Left ventricle myocardium inferior (tissue), 1 donor: ENCODE measurements at regions not wholly inside any gene's neighbourhood (a gene's known extent, or its start where the extent isn't known, plus 50 kb on each side); places are given as distances from the start of the nearest gene placed in this dataset.

ENCODE experiments used
- DNase-seq: peaks from one replicate; pipeline ENCODE4 v3.0.0-alpha.2; 2020
- H3K27ac ChIP-seq: fragments of 200-600 bp; replicated peaks from 2 replicates; pipeline ENCODE4 v1.8.0; 2021
- H3K27me3 ChIP-seq: fragments of 200-600 bp; 2 replicates; pipeline ENCODE4 v1.8.0; 2021; ENCODE audit warnings: low read depth
- H3K36me3 ChIP-seq: fragments of 200-600 bp; 2 replicates; pipeline ENCODE4 v1.8.0; 2021
- H3K4me1 ChIP-seq: fragments of 200-600 bp; 2 replicates; pipeline ENCODE4 v1.8.0; 2021
- H3K4me3 ChIP-seq: fragments of 200-600 bp; 2 replicates; pipeline ENCODE4 v1.8.0; 2021; ENCODE audit warnings: mild to moderate bottlenecking, moderate library complexity
- H3K9me3 ChIP-seq: fragments of 200-600 bp; replicated peaks from 2 replicates; pipeline ENCODE4 v1.8.0; 2021
- intact Hi-C: fragments of 100-400 bp; cut with micrococcal nuclease; formaldehyde crosslinking; loops from one replicate; pipeline ENCODE4 v1.11.0; 2022
- TF ChIP-seq, protein P1 (sequence below): fragments of 200-600 bp; IDR thresholded peaks from 2 replicates; pipeline ENCODE4 v1.8.0; 2021; ENCODE audit warnings: antibody characterized with exemption, mild to moderate bottlenecking, borderline replicate concordance
- donor health status: DM: no; HTN: yes; CAD: no; lungs with severe emphysema.

DNA sequence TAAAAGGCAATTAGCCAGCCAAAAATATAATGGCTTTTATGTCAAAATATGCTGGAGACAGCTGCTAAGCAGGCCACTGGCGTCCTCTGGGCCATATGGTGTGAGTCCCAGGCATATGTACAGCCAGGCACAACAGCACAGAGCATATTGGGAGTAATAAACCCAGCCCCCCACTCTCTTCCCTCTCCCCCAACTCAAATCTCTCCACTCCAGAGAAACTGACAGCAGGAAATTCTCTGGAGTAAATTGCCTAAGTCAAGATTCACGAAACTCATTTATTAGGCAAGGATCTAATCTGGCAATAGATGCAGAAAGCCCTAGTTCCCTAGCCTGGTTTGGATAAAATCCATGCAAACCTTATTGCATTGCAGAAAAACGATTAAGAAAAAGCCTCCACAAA lies 147.9 kb upstream of the SEL1L start:
- intact Hi-C loops, result no loop called here
- TF ChIP-seq, protein P1, sequence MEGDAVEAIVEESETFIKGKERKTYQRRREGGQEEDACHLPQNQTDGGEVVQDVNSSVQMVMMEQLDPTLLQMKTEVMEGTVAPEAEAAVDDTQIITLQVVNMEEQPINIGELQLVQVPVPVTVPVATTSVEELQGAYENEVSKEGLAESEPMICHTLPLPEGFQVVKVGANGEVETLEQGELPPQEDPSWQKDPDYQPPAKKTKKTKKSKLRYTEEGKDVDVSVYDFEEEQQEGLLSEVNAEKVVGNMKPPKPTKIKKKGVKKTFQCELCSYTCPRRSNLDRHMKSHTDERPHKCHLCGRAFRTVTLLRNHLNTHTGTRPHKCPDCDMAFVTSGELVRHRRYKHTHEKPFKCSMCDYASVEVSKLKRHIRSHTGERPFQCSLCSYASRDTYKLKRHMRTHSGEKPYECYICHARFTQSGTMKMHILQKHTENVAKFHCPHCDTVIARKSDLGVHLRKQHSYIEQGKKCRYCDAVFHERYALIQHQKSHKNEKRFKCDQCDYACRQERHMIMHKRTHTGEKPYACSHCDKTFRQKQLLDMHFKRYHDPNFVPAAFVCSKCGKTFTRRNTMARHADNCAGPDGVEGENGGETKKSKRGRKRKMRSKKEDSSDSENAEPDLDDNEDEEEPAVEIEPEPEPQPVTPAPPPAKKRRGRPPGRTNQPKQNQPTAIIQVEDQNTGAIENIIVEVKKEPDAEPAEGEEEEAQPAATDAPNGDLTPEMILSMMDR, result no peak
- Histone ChIP-seq H3K36me3 (no peaks in the 10 kb centered on the region), H3K4me1 (peaks cover 2% of the 10 kb centered on the region), H3K27ac (no peak overlapping the region), H3K9me3 (no peaks in the 10 kb centered on the region), H3K4me3 (no peak overlapping the region), H3K27me3 (peaks cover 4% of the 10 kb centered on the region)
- DNase-seq, result no peak

DNA sequence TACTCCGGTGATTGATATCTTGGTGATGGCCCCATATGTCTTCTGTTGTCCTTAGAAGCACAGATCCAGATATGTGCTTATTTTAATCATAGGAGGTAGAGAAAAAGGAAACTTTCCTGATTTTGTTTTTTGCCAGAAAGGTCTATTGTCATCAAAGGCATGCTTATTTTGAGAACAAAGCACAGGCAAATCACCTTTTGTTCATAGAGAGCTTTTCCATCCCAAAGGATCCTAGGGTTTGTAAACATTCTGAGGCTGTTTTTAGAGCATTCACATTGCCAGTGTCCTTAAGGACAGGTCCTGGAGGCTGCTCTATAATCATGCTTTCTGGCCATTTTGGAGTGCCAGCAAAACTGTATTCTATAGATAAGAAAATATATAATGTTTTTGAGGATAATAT lies 148.5 kb upstream of the SEL1L start:
- Histone ChIP-seq H3K4me3 (no peak overlapping the region), H3K9me3 (no peaks in the 10 kb centered on the region), H3K27ac (no peak overlapping the region), H3K36me3 (no peaks in the 10 kb centered on the region), H3K27me3 (peaks cover 4% of the 10 kb centered on the region), H3K4me1 (peaks cover 8% of the 10 kb centered on the region)
- TF ChIP-seq, protein P1, result no peak
- intact Hi-C loops, result no loop called here
- no peak for DNase-seq

DNA sequence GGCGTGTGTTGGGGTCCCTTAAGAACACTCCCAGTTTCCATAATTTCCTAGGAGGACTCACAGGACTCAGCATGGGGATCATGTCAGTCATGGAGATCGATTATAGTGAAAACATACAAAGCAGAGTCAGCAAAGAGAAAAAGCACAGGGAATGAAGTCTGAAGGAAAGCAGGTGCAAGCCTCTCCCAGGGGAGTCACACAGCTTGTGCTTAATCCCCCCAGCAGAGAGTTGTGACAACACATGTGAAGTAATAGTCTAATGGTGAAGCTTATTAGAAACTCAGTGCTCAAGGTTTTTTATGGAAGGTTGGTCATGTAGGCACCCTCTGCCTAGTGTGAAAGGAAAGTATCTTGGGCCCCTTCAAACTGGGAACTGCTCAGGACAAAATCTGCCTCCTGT lies 149.0 kb upstream of the SEL1L start:
- peaks cover 8% of the 10 kb centered on the region for H3K4me1 ChIP-seq
- H3K4me3 ChIP-seq, result no peak overlapping the region
- intact Hi-C loops, result no loop called here
- H3K9me3 ChIP-seq, result no peaks in the 10 kb centered on the region
- H3K27ac ChIP-seq, result no peak overlapping the region
- no peaks in the 10 kb centered on the region for H3K36me3 ChIP-seq
- TF ChIP-seq, protein P1, result no peak
- DNase-seq, result no peak
- peaks cover 4% of the 10 kb centered on the region for H3K27me3 ChIP-seq

DNA sequence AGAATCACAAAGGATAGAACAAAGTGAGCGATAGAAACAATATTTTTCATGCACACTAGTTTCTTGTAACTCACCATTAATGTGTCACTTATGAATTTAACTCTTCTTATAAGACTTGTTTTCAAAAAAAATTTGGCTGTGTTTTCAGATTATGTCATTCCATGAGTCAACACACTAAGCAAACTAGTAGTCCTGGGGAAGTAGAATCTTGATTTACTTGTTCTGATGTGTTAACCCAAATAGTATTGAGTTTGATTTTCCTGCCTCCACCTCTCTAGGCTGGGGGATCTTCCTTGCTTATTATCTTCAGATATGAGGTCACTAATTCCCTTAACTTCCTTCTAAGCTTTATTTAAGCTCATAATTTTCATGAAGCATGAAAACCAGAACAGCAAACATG lies 151.0 kb upstream of the SEL1L start:
- Histone ChIP-seq H3K36me3 (no peaks in the 10 kb centered on the region), H3K27me3 (peaks cover 4% of the 10 kb centered on the region), H3K9me3 (no peaks in the 10 kb centered on the region), H3K4me3 (no peak overlapping the region), H3K4me1 (peaks cover 8% of the 10 kb centered on the region), H3K27ac (no peak overlapping the region)
- TF ChIP-seq, protein P1, result no peak
- intact Hi-C loops, result no loop called here
- DNase-seq, result no peak

DNA sequence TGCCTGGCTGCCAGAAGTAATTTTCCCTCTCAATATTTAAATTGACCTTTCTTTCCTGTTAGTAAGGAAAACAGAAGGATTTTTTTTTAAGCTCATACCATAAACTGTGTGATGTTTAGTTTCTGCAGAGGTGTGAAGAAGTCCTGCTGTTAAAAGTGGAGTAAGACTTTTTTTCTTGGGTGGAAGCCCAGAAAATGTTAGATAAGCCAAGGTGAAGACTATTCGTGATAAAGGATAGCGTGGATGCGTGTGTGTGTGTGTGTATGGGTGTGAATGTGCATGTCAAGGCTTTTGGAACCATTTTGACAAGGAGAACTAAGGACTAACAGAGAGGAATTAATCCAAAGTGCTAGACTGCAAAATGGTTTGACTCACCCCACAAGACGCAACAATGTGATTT lies 152.9 kb upstream of the SEL1L start:
- H3K4me1 ChIP-seq, result peaks cover 8% of the 10 kb centered on the region
- TF ChIP-seq, protein P1, result no peak
- H3K36me3 ChIP-seq, result no peaks in the 10 kb centered on the region
- H3K9me3 ChIP-seq, result no peaks in the 10 kb centered on the region
- no peak for DNase-seq
- peaks cover 4% of the 10 kb centered on the region for H3K27me3 ChIP-seq
- no peak overlapping the region for H3K27ac ChIP-seq
- intact Hi-C loops, result no loop called here
- no peak overlapping the region for H3K4me3 ChIP-seq

DNA sequence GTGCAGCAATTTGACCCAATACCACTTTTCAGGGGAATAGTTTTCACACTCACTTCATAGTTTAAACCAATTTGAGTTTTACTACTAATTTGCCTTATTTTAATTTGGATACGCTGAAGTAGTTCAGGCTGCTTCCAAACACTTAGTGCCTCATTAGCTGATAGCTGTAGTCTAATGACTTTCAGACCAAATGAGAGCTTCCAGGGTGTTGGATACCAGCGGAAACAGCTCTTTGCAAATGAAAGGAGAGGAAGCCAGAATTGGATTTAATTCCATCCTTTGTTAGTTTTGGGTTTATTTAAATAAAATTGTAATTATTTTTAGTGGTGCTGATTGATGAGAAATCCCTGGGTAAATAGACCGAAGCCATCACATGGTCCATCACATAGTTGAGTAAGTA lies 158.3 kb upstream of the SEL1L start:
- no peak overlapping the region for H3K27ac ChIP-seq

More for the DNA sequence above, 158.3 kb upstream of the SEL1L start:
- H3K27me3 ChIP-seq, result no peaks in the 10 kb centered on the region
- intact Hi-C loops, result no loop called here
- no peak overlapping the region for H3K4me3 ChIP-seq
- no peaks in the 10 kb centered on the region for H3K9me3 ChIP-seq
- TF ChIP-seq, protein P1, result no peak
- peaks cover 3% of the 10 kb centered on the region for H3K4me1 ChIP-seq
- no peak for DNase-seq
- H3K36me3 ChIP-seq, result no peaks in the 10 kb centered on the region
